Astrocyte of the spinal cord (primary cell): ENCODE measurements at regions not wholly inside any gene's neighbourhood (a gene's known extent, or its start where the extent isn't known, plus 50 kb on each side); places are given as distances from the start of the nearest gene placed in this dataset.
"Not testable (repeated sequence)": the region's sequence is repeated elsewhere in the genome, so short reads cannot be mapped to it uniquely, and the experiment has no call there.

Experiments used
- DNase-seq: peaks from one replicate; pipeline ENCODE4 v3.0.0; 2011; ENCODE audit warnings: low read depth, low spot score
- H3K4me3 ChIP-seq: 2 replicates; pipeline ENCODE4 v1.5.1; 2011; ENCODE audit warnings: low read depth, mild to moderate bottlenecking, low read length, moderate library complexity
- CTCF ChIP-seq: IDR thresholded peaks from 2 replicates; pipeline ENCODE4 v1.5.1; 2012; ENCODE audit warnings: low read depth, mild to moderate bottlenecking, low read length, inconsistent platforms
- in situ Hi-C: cut with HindIII; loops from 2 replicates; pipeline ENCODE4 v1.10.0; 2017; ENCODE audit warnings: low sequenced_read_pairs

GRCh38 chr16:46519063-46519462 lies 102.1 kb downstream of the SHCBP1 start:
- no peak overlapping the region for H3K4me3 ChIP-seq
- TF ChIP-seq CTCF = no peak
- in situ Hi-C loops = no loop called here
- no peak for DNase-seq

GRCh38 chr16:46496701-46497100 lies 124.5 kb downstream of the SHCBP1 start:
- no peak for TF ChIP-seq CTCF
- DNase-seq = no peak
- in situ Hi-C loops = no loop called here
- H3K4me3 ChIP-seq = no peak overlapping the region

GRCh38 chr16:46482895-46483294 lies 138.3 kb downstream of the SHCBP1 start:
- TF ChIP-seq CTCF = no peak
- DNase-seq = no peak
- in situ Hi-C loops = no loop called here
- no peak overlapping the region for H3K4me3 ChIP-seq

DNA sequence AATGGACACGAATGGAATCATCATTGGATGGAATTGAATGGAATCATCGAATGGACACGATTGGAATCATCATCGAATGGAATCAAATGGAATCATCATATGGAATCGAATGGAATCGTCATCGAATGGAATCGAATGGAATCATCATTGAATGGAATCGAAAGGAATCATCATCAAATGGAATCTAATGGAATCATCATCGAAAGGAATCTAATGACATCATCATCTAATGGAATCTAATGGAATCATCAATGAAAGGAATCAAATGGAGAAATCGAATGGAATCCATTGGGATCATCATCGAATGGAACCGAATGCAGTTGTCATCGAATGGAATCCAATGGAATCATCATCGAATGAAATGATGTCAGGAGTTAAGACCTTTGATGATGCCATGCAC lies 154.9 kb downstream of the SHCBP1 start:
- no peak for DNase-seq
- no peak for TF ChIP-seq CTCF
- in situ Hi-C loops = no loop called here
- H3K4me3 ChIP-seq = no peak overlapping the region

DNA sequence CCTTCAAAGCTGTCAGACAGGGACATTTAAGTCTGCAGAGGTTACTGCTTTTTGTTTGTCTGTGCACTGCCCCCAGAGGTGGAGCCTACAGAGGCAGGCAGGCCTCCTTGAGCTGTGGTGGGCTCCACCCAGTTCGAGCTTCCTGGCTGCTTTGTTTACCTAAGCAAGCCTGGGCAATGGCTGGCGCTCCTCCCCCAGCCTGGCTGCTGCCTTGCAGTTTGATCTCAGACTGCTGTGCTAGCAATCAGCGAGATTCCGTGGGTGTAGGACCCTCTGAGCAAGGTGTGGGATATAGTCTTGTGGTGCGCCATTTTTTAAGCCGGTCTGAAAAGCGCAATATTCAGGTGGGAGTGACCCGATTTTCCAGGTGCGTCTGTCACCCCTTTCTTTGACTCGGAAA lies 166.4 kb downstream of the SHCBP1 start:
- DNase-seq, H3K4me3 ChIP-seq, in situ Hi-C loops: not testable (repeated sequence)

DNA sequence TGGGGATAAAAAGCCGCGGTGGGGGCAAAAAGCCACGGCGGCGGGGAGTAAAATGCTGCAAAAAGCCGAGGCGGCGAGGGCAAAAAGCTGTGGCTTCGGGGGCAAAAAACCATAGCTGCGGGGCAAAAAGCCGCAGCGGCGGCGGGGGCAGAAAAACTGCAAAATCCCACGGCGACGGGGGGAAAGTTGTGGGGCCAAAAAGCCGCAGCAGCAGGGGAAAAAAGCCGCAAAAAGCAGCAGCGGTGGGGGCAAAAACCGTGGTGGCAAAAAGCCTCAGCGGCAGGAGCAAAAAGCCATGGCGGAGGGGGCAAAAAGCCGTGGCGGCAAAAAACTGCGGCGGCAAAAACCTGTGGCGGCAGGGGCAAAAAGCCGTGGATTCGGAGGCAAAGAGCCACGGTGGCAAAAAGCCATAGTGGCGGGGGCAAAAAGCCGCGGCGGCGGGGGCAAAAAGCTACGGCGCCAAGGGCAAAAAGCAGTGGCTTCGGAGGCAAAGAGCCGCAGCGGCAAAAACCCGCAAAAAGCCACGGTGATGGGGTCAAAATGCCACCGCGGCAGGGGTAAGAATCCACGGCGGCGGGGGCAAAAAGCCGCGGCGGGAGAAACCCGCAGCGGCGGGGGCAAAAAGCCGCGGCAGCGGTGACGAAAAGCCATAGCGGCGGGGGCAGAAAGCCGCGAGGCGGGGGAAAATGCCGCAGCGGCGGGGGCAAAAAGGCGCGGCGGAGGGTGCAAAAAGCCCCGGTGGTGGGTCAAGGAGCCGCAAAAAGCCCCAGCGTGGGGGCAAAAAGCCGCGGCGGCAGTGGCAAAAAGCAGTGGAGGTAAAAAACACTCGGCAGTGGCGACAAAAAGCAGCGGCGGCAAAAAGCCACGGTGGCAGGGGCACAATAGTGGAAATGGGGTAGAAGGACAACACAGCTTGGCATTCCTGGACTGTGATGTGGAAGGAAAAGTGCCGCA lies 192.8 kb downstream of the SHCBP1 start:
- in situ Hi-C loops = no loop called here
- no peak for TF ChIP-seq CTCF
- no peak overlapping the region for H3K4me3 ChIP-seq
- no peak for DNase-seq

DNA sequence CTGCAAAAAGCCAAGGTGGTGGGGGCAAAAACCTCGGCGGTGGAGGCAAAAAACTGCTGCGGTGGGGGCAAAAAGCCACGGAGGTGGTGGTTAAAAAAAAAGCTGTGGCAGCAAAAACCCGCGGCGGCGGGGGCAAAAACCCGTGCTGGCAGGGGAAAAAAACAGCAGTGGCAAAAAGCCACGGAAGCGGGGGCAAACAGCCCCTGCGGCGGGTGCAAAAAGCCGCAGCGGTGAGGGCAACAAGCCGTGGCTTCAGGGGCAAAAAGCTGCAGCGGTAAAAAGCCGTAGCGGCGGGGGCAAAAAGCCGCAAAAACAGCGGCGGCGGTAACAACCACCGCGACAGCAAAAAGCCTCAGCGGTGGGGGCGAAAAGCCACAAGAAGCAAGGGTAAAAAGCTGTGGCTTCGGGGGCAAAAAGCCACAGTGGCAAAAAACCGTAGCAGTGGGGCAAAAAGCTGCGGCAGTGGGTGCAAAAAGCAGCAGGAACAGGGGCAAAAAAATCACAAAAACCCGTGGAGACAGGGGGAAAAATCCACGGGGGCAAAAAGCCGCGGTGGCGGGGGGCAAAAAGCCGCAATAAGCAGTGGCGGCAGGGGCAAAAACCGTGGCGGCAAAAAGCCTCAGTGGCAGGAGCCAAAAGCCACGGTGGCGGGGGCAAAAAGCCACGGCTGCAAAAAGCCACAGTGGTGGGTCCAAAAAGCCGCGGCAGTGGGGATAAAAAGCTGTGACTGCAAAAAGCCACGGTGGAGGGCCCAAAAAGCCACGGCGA lies 193.7 kb downstream of the SHCBP1 start:
- in situ Hi-C loops = no loop called here
- DNase-seq = no peak
- H3K4me3 ChIP-seq = no peak overlapping the region
- TF ChIP-seq CTCF = no peak
